HL-60 (cell line): ENCODE measurements at regions not wholly inside any gene's neighbourhood (a gene's known extent, or its start where the extent isn't known, plus 50 kb on each side); places are given as distances from the start of the nearest gene placed in this dataset.

Experiments
- REST ChIP-seq: IDR thresholded peaks from 2 replicates; pipeline ENCODE4 v1.6.1; 2012; ENCODE audit warnings: low read depth; ENCODE audit not compliant: insufficient replicate concordance
- TF ChIP-seq, protein P1 (sequence below): IDR thresholded peaks from one replicate; pipeline ENCODE4 v1.5.1; 2011; ENCODE audit warnings: low read length, control low read depth, inconsistent platforms; ENCODE audit not compliant: insufficient read depth

GRCh38 chr16:79282806-79283205 lies 317.7 kb downstream of the MAF start:
- TF ChIP-seq, protein P1, sequence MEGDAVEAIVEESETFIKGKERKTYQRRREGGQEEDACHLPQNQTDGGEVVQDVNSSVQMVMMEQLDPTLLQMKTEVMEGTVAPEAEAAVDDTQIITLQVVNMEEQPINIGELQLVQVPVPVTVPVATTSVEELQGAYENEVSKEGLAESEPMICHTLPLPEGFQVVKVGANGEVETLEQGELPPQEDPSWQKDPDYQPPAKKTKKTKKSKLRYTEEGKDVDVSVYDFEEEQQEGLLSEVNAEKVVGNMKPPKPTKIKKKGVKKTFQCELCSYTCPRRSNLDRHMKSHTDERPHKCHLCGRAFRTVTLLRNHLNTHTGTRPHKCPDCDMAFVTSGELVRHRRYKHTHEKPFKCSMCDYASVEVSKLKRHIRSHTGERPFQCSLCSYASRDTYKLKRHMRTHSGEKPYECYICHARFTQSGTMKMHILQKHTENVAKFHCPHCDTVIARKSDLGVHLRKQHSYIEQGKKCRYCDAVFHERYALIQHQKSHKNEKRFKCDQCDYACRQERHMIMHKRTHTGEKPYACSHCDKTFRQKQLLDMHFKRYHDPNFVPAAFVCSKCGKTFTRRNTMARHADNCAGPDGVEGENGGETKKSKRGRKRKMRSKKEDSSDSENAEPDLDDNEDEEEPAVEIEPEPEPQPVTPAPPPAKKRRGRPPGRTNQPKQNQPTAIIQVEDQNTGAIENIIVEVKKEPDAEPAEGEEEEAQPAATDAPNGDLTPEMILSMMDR, result no peak
- TF ChIP-seq REST, result no peak
